ENCODE measurements at regions not wholly inside any gene's neighbourhood (a gene's known extent, or its start where the extent isn't known, plus 50 kb on each side); places are given as distances from the start of the nearest gene placed in this dataset.

GRCh38 chr3:72692990-72693389 is 155.3 kb downstream of the SHQ1 start:
- Histone ChIP-seq H3K4me2 (replicated peaks; ENCODE audit: extremely low read depth, low read length, poor library complexity, severe bottlenecking) (no peak overlapping the region), H3K9ac (ENCODE audit: insufficient read depth, low read length, poor library complexity, severe bottlenecking) (no peak overlapping the region), H3K9me3 (replicated peaks in 1 of 2; ENCODE audit: control insufficient read depth in 1 of 2, insufficient read depth in 1 of 2, low read length in 2 of 2) (no peaks in the 10 kb centered on the region), H3K4me1 (ENCODE audit: control insufficient read depth in 1 of 2, insufficient read depth in 2 of 2, low read length in 2 of 2) (no peaks in the 10 kb centered on the region), H2AFZ (ENCODE audit: insufficient read depth, low read depth, low read length, poor library complexity, severe bottlenecking) (no peak overlapping the region), H3K79me2 (ENCODE audit: insufficient read depth, low read length) (no peaks in the 10 kb centered on the region), H3K27ac (ENCODE audit: low read depth in 1 of 2, low read length in 2 of 2) (no peak overlapping the region), H4K20me1 (ENCODE audit: insufficient read depth, low read length) (no peaks in the 10 kb centered on the region), H3K27me3 (ENCODE audit: control insufficient read depth in 2 of 2, insufficient read depth in 2 of 2, low read length in 2 of 2) (no peaks in the 10 kb centered on the region), H3K4me3 (replicated peaks in 1 of 3; ENCODE audit: low read depth in 2 of 3, low read length in 3 of 3) (no peak overlapping the region), H3K36me3 (replicated peaks in 1 of 2; ENCODE audit: control insufficient read depth in 1 of 2, insufficient read depth in 2 of 2, low read length in 2 of 2) (no peaks in the 10 kb centered on the region)
- H3K36me3 Mint-ChIP-seq, result no peaks in the 10 kb centered on the region
- WGBS (ENCODE audit: insufficient coverage), result 90% methylated on average over 6 of the region's 9 CpGs
- H3K4me3 Mint-ChIP-seq, result no peak overlapping the region
- H3K4me1 Mint-ChIP-seq, result peaks cover 1% of the 10 kb centered on the region
- TF ChIP-seq CTCF (IDR thresholded peaks at IDR 0.05), result no peak
- intact Hi-C loops (cut with micrococcal nuclease), result no loop called here
- DNase-seq, result no peak
- no peak overlapping the region for H3K27ac Mint-ChIP-seq
- peaks cover 3 to 5% (median 5%) of the 10 kb centered on the region in 3 donors for H3K27me3 Mint-ChIP-seq (ENCODE audit: low read depth in 3 of 3)
- H3K9me3 Mint-ChIP-seq, result peaks cover 0 to 2% (median 0%) of the 10 kb centered on the region in 7 donors

GRCh38 chr3:72690629-72691028 is 157.6 kb downstream of the SHQ1 start:
- Histone ChIP-seq H3K36me3 (replicated peaks in 1 of 2; ENCODE audit: control insufficient read depth in 1 of 2, insufficient read depth in 2 of 2, low read length in 2 of 2) (no peaks in the 10 kb centered on the region), H3K9me3 (replicated peaks in 1 of 2; ENCODE audit: control insufficient read depth in 1 of 2, insufficient read depth in 1 of 2, low read length in 2 of 2) (no peaks in the 10 kb centered on the region), H3K4me1 (ENCODE audit: control insufficient read depth in 1 of 2, insufficient read depth in 2 of 2, low read length in 2 of 2) (no peaks in the 10 kb centered on the region), H3K79me2 (ENCODE audit: insufficient read depth, low read length) (no peaks in the 10 kb centered on the region), H3K9ac (ENCODE audit: insufficient read depth, low read length, poor library complexity, severe bottlenecking) (no peak overlapping the region), H2AFZ (ENCODE audit: insufficient read depth, low read depth, low read length, poor library complexity, severe bottlenecking) (no peak overlapping the region), H4K20me1 (ENCODE audit: insufficient read depth, low read length) (no peaks in the 10 kb centered on the region), H3K27me3 (ENCODE audit: control insufficient read depth in 2 of 2, insufficient read depth in 2 of 2, low read length in 2 of 2) (no peaks in the 10 kb centered on the region), H3K27ac (ENCODE audit: low read depth in 1 of 2, low read length in 2 of 2) (no peak overlapping the region), H3K4me2 (replicated peaks; ENCODE audit: extremely low read depth, low read length, poor library complexity, severe bottlenecking) (no peak overlapping the region), H3K4me3 (replicated peaks in 1 of 3; ENCODE audit: low read depth in 2 of 3, low read length in 3 of 3) (no peak overlapping the region)
- Mint-ChIP-seq H3K27me3 (ENCODE audit: low read depth in 3 of 3) (peaks cover 1 to 5% (median 3%) of the 10 kb centered on the region in 3 donors), H3K4me3 (no peak overlapping the region), H3K36me3 (no peaks in the 10 kb centered on the region), H3K4me1 (no peaks in the 10 kb centered on the region), H3K27ac (no peak overlapping the region), H3K9me3 (peaks cover 0 to 2% (median 0%) of the 10 kb centered on the region in 7 donors)
- intact Hi-C loops (cut with micrococcal nuclease), result no loop called here
- no peak for DNase-seq
- 90% methylated on average over 1 of the region's 5 CpGs for WGBS (ENCODE audit: insufficient coverage)
- TF ChIP-seq CTCF (IDR thresholded peaks at IDR 0.05), result no peak
